ENCODE measurements at regions not wholly inside any gene's neighbourhood (a gene's known extent, or its start where the extent isn't known, plus 50 kb on each side); places are given as distances from the start of the nearest gene placed in this dataset.

- Histone ChIP-seq H3K23me2 (ENCODE audit: insufficient read length, low read depth, low read length, poor library complexity, severe bottlenecking) (no peaks in the 10 kb centered on the region), H3K79me1 (ENCODE audit: insufficient read depth, low read depth, low read length, poor library complexity, severe bottlenecking) (no peaks in the 10 kb centered on the region), H2AFZ (ENCODE audit: low read length) (no peak overlapping the region), H3K14ac (ENCODE audit: insufficient read depth, low read length) (no peak overlapping the region; the same call in 1 of the 2 replicates), H3K9ac (ENCODE audit: extremely low read depth, insufficient read length, low read length) (no peak overlapping the region), H3K4me2 (ENCODE audit: insufficient read depth, insufficient read length, low read length) (no peak overlapping the region), H3K27ac (ENCODE audit: insufficient read length, low read depth, low read length) (no peak overlapping the region), H4K5ac (ENCODE audit: insufficient read length, low read depth, low read length) (no peak overlapping the region), H3T11ph (ENCODE audit: low read length) (no peak overlapping the region), H4K91ac (ENCODE audit: insufficient read length, low read depth, low read length) (no peak overlapping the region), H3K4me1 (ENCODE audit: insufficient read depth, low read length) (no peaks in the 10 kb centered on the region), H4K8ac (replicated peaks; ENCODE audit: insufficient read length, low read depth, low read length) (no peak overlapping the region), H3K56ac (ENCODE audit: insufficient read length, low read depth, low read length) (no peak overlapping the region), H2BK5ac (ENCODE audit: insufficient read length, low read length) (no peak overlapping the region), H3K79me2 (ENCODE audit: insufficient read depth, low read length) (no peaks in the 10 kb centered on the region), H3K9me3 (ENCODE audit: control insufficient read depth, low read depth, low read length) (no peaks in the 10 kb centered on the region), H3K18ac (ENCODE audit: insufficient read length, low read depth, low read length) (no peak overlapping the region), H2BK20ac (ENCODE audit: low read depth, low read length, poor library complexity, severe bottlenecking) (no peak overlapping the region), H2BK120ac (ENCODE audit: low read depth, low read length, poor library complexity, severe bottlenecking) (no peak overlapping the region), H2BK12ac (ENCODE audit: insufficient read length, low read depth, low read length) (no peak overlapping the region), H3K23ac (ENCODE audit: insufficient read length, low read depth, low read length) (no peak overlapping the region), H4K20me1 (ENCODE audit: control insufficient read depth, insufficient read depth, insufficient read length) (no peaks in the 10 kb centered on the region), H3K4ac (ENCODE audit: low read depth, low read length) (no peak overlapping the region), H3K27me3 (ENCODE audit: insufficient read depth, low read length) (no peaks in the 10 kb centered on the region), H2AK5ac (ENCODE audit: insufficient read length, low read length) (no peak overlapping the region), H2BK15ac (ENCODE audit: low read depth, low read length) (no peak overlapping the region)
- no CpG with 5 or more reads among the region's 10 CpGs for whole genome bisulfite sequencing (ENCODE audit: extremely low coverage, insufficient read length, low lambda C conversion rate)
- no peaks in the 10 kb centered on the region for H3K36me3 Mint-ChIP-seq (ENCODE audit: insufficient read depth in 1 of 3, low read depth in 3 of 3)
- DNase-seq: no peak
- H3K27ac Mint-ChIP-seq: no peak overlapping the region
- H3K4me1 Mint-ChIP-seq: peaks cover 4 to 12% of the 10 kb centered on the region in 2 experiments; a peak in 3 of 4 replicates
- H3K9me3 Mint-ChIP-seq: no peaks in the 10 kb centered on the region; a peak in 1 of 5 replicates
- no peak overlapping the region for H3K4me3 Mint-ChIP-seq
- H3K27me3 Mint-ChIP-seq (ENCODE audit: low read depth): peaks cover 22% of the 10 kb centered on the region
- TF ChIP-seq CTCF (conservative IDR thresholded peaks at IDR 0.05): no peak
Observed at GRCh38 chr11:119845305-119845704, 116.3 kb upstream of the NECTIN1 start.
